GM21786 (cell line): ENCODE measurements at regions not wholly inside any gene's neighbourhood (a gene's known extent, or its start where the extent isn't known, plus 50 kb on each side); places are given as distances from the start of the nearest gene placed in this dataset.
"Not testable (repeated sequence)": the region's sequence is repeated elsewhere in the genome, so short reads cannot be mapped to it uniquely, and the experiment has no call there.

Experiments
- ATAC-seq: cut with Tn5 transposase; IDR thresholded peaks from one replicate; pipeline ENCODE4 v1.9.1; 2021; ENCODE audit not compliant: unreplicated experiment

DNA sequence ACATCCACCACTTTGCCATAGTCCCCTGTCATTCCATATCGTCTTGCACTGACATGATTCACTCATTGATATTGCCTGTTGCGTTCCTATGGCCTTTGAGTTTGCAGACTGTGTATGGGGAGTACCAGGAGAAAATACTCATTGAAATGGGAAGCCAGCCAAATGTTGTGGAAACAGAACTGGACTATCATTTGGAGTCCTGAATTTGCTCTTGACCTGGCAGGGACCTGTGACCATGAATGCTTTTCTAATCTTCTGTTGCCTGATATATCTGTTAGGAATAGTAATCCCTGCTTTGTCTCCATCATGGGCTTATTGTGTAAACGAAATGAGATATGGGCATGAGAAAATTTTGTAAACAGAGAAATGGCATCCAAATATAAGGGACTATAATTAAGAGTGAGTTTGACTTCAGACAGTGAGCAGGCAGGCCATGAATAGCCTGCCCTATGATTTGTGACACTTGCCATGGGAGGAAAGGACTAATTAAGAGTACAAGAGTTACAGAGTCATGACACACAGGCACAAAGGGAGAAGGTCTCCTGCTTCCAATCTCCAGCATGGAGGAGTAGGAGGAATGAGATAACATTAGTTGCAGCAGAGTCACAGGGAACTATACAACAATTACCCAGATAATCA is 572.9 kb upstream of the SGCD start:
- no peak for ATAC-seq

- ATAC-seq: no peak
Measured at GRCh38 chr5:155759252-155759651, 567.7 kb upstream of the SGCD start.

GRCh38 chr5:155759984-155760383 is 567.0 kb upstream of the SGCD start:
- ATAC-seq: no peak

GRCh38 chr5:155761502-155761901 is 565.5 kb upstream of the SGCD start:
- ATAC-seq: no peak

DNA sequence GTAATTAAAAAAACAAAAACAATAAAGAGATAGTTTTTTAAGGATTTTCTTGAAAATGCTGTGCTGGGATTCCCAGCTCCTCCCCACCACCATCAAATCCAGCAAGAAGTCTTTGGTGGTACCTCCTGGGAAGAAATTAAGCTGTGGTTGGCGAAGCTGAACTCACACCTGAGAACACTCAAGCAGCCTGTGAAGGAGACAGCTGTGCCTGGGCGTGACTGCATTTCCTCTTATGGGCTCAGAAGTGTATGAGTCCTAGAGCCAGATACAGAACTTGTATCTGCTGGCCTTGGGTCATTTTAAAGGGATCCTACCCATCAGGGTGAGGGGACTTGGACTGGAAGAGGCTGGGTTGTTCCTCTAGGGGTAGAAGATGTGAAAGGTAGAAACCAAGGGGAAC is 561.2 kb upstream of the SGCD start:
- no peak for ATAC-seq

DNA sequence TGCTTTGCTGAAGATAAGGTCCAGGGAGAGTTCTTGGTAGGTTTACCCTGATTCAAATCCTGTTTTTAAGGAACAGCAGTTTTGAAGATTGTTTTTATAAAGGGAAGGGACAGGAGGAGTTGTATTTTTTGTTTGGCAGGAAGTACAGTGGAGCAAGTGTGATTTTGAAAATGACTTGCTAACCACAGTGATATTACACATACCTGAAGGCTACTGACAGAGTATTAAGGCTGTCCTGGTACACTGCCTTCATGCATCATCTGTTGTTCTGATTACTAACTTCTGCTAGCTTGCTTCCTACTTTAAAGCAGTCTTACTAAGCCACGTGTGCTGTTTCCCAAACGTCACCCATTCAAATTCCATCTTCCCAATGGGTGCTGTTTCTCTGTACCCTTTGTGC is 559.5 kb upstream of the SGCD start:
- ATAC-seq: no peak

DNA sequence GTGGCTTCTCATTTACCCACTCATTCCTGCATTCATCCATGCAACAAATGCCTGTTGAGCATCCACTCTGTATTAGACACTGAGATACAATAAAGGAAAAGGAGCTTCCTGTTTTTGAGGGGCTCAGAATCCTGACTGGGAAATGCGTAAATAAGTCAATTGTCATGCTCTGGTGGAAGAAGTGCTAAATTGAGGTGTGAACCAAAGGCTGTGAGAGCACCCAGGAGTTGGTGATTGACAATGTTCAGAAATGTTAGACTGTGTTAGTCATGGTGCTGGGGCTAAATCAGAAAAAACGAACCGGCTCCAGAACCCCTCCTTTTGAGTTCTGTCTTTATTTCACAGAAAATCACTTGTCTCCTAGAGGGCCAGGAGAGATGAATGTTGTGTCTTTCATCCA is 558.6 kb upstream of the SGCD start:
- no peak for ATAC-seq

DNA sequence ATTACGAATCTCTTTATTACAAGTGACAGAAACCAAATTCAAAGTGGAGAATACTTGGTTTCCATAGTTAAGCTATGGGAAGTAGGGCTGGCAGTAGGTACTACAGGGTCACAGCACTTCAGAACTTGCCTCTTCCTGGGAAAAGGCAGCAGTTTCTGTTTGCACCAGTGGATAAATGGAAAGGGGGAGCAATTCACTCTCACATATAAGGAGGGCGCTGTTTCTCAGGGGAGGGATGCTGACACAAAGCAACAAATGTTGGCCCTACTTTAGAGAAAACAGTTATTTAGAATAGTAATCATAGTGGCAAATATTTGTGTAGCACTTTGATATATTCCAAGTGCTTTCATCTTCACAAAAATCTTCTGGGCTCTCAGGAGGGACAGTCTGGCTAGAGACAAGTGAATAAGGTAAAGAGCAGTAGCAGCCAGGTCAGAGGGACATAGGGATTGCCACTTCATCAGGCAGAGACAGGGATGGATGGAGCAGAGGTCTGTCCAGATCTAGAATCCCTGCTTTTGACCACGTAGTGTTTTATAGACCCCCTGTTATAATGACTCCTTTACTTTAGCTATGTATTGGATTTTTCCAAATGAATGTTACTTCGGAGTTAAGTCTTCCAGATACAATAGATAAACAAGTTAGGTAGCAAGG is 554.8 kb upstream of the SGCD start:
- ATAC-seq: no peak

GRCh38 chr5:155773680-155774079 is 553.3 kb upstream of the SGCD start:
- no peak for ATAC-seq

DNA sequence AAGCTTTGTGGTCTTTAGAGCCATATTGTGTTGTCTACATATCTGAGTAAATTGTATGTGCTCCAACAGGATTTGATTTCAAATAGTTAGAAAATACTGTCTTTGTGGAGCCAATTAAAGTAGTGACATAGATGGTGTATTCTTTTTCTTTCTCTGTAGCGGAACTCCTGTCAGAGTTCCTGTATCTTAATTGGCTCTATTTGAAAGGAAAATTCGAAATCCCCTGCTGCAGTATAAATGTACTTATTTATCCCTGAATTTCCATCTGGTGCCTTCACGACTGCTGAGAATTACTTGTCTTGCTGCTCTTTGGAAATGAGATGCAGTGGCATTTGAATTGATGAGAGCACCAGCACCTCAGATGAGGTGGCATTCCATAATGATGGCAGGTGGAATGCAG is 546.7 kb upstream of the SGCD start:
- no peak for ATAC-seq

- ATAC-seq: no peak
Measured at GRCh38 chr5:155783246-155783645, 543.7 kb upstream of the SGCD start.

DNA sequence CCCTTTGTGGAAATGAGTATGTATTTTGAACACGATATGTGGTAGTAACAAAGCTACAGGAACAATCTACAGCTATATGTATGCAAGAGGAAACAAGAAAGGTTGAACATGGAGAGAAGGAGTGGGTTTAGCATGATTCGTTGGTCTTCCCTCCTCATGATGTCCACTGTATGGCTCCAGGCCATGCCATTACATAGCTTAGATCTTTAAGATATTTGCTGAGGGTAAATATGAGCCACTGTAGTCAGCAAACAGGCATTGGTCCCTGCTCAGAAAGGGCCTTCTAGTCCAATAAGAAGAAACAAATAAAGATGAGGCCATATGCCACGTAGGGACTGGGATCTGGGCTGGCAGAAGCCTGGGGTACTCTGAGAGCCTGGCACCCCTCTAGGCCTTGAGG is 543.2 kb upstream of the SGCD start:
- ATAC-seq: no peak

GRCh38 chr5:155786108-155786507 is 540.9 kb upstream of the SGCD start:
- no peak for ATAC-seq

GRCh38 chr5:155792873-155793272 is 534.1 kb upstream of the SGCD start:
- ATAC-seq: no peak

DNA sequence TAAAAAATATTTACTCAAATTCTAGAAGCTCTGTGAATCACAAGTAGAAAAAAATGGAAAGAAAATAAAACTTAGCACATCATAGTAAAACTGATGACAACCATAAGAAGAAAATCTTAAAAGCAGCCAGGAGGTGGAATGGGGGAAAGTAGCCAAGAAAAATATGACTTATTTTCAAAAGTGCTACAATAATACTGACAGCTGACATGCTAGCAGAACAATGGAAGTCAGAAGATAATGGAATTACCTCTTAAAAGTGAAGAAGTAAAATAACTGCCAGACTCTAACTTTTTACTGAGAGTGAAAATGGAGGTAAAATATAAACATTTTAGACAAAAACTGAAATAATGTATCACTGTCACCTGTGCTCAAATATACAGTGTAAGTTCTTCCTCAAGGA is 532.2 kb upstream of the SGCD start:
- ATAC-seq: no peak

- no peak for ATAC-seq
Measured at GRCh38 chr5:155799308-155799707, 527.7 kb upstream of the SGCD start.

GRCh38 chr5:155807884-155808576 is 518.9 kb upstream of the SGCD start:
- no peak for ATAC-seq

DNA sequence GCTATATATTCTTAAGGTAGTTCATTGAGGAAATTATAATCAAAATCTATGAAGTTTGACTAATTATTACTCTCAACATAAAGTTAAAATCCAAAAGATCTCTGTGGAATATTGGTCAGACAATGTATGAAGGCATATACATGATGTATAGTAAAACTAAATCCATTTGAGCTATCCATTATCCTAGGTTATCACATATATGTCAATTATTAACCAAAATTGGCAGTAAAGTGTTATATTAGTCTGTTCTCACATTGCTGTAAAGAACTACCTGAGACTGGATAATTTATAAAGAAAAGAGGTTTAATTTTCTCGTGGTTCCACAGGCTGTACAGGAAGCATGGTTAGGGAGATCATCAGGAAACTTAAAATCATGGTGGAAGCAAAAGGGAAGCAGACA is 511.7 kb upstream of the SGCD start:
- no peak for ATAC-seq

DNA sequence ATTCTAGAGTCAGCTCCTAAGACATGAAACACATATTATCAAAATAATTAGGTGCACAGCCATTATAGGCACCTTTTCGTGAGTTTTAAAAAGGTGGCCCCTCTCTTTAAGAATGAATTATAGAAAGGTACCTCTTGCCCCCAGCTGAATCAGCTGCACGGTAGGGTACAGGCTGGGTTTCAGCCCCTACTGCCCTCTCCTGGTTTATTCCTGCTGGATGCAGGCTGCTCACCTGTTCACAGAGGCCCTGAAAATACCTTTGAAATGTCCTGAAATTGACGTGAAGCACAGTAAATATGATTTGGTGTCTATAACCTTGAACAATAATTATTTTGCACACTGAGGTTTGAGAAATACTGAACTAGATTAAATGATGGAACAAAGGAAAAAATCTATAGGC is 504.8 kb upstream of the SGCD start:
- ATAC-seq: no peak

GRCh38 chr5:155826611-155827507 is 500.1 kb upstream of the SGCD start:
- no peak for ATAC-seq

DNA sequence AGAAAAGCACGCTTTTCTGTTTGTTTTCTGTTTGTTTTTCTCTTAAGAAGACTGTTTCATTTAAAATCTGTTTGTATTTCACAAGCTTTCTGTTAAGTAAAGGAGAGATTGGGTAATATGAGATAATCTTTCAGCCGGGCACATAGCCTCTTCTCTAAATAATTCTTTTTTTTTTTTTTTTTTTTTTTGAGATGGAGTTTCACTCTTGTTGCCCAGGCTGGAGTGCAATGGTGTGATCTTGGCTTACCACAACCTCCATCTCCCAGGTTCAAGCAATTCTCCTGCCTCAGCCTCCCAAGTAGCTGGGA is 499.5 kb upstream of the SGCD start:
- not testable (repeated sequence) for ATAC-seq

GRCh38 chr5:155827949-155828348 is 499.0 kb upstream of the SGCD start:
- ATAC-seq: peak; percentile 97
